Ascending aorta (tissue), 2 donors: ENCODE measurements at regions not wholly inside any gene's neighbourhood (a gene's known extent, or its start where the extent isn't known, plus 50 kb on each side); places are given as distances from the start of the nearest gene placed in this dataset.

ENCODE experiments used
- DNase-seq, 2 donors: peaks; one replicate each; pipeline ENCODE4 v3.0.0-alpha.2; 2019; ENCODE audit warnings: low spot score in 2 of 2
- H3K27ac ChIP-seq, 2 donors: fragments of 200-600 bp; sonication (generic); one replicate each; pipeline ENCODE4 v1.5.1; 2016 to 2017; ENCODE audit warnings: mild to moderate bottlenecking in 1 of 2
- H3K27me3 ChIP-seq: fragments of 200-600 bp; sonication (generic); one replicate; pipeline ENCODE4 v1.5.1; 2017
- H3K36me3 ChIP-seq, 2 donors: fragments of 200-600 bp; sonication (generic); one replicate each; pipeline ENCODE4 v1.5.1; 2016
- H3K4me1 ChIP-seq, 2 donors: fragments of 200-600 bp; sonication (generic); one replicate each; pipeline ENCODE4 v1.5.1; 2016 to 2017; ENCODE audit warnings: mild to moderate bottlenecking in 1 of 2
- H3K4me3 ChIP-seq, 2 donors: fragments of 200-600 bp; sonication (generic); one replicate each; pipeline ENCODE4 v1.5.1; 2016 to 2017; ENCODE audit warnings: mild to moderate bottlenecking in 1 of 2
- H3K9me3 ChIP-seq, 2 donors: fragments of 200-600 bp; sonication (generic); one replicate each; pipeline ENCODE4 v1.5.1; 2016
- CTCF ChIP-seq, 3 experiments: fragments of 200-600 bp in 2 of 3; fragments of 450-650 bp in 1 of 3; sonication (generic) in 2 of 3; IDR thresholded peaks; one replicate each; pipeline ENCODE4 v1.5.1; 2016 to 2019; ENCODE audit warnings: antibody characterized with exemption in 3 of 3, mild to moderate bottlenecking in 1 of 3, moderate library complexity in 1 of 3
- intact Hi-C: fragments of 100-400 bp; cut with DNase I; formaldehyde crosslinking; loops from one replicate; pipeline ENCODE4 v1.15.1; 2023

- DNase-seq = no peak
- Histone ChIP-seq H3K36me3 (no peaks in the 10 kb centered on the region), H3K27me3 (peaks cover 17% of the 10 kb centered on the region), H3K9me3 (no peaks in the 10 kb centered on the region), H3K4me1 (peaks cover 3 to 4% of the 10 kb centered on the region in 2 donors), H3K4me3 (peak overlapping the region; percentile 71 to 77), H3K27ac (no peak overlapping the region)
- TF ChIP-seq CTCF (IDR thresholded peaks at IDR 0.05) = no peak
- intact Hi-C loops = loop anchor here (5.0 kb wide), 1 partner anchor 96 kb away; the partner anchor contains the start of gene PRDM1
Observed at GRCh38 chr6:105991561-105992314, 94.4 kb upstream of the PRDM1 start.

GRCh38 chr6:105990151-105990550 is 96.0 kb upstream of the PRDM1 start:
- no peaks in the 10 kb centered on the region for H3K36me3 ChIP-seq
- TF ChIP-seq CTCF (IDR thresholded peaks at IDR 0.05) = no peak

GRCh38 chr6:105988812-105989577 is 97.1 kb upstream of the PRDM1 start:
- intact Hi-C loops = no loop called here
- no peak for DNase-seq

More at GRCh38 chr6:105990151-105990550, 96.0 kb upstream of the PRDM1 start:
- Histone ChIP-seq H3K4me1 (peaks cover 3 to 4% of the 10 kb centered on the region in 2 donors), H3K4me3 (no peak overlapping the region), H3K27ac (no peak overlapping the region), H3K9me3 (no peaks in the 10 kb centered on the region), H3K27me3 (peaks cover 17% of the 10 kb centered on the region)
- DNase-seq = no peak
- intact Hi-C loops = loop anchor here (5.0 kb wide), 1 partner anchor 97 kb away; the partner anchor contains the start of gene PRDM1

GRCh38 chr6:105988321-105988720 is 97.8 kb upstream of the PRDM1 start:
- no peak overlapping the region for H3K27ac ChIP-seq
- H3K4me1 ChIP-seq = peaks cover 3 to 4% of the 10 kb centered on the region in 2 donors
- no peak overlapping the region for H3K4me3 ChIP-seq
- no peak for DNase-seq
- H3K9me3 ChIP-seq = no peaks in the 10 kb centered on the region
- peaks cover 11% of the 10 kb centered on the region for H3K27me3 ChIP-seq
- intact Hi-C loops = no loop called here
- H3K36me3 ChIP-seq = no peaks in the 10 kb centered on the region
- no peak for TF ChIP-seq CTCF (IDR thresholded peaks at IDR 0.05)

More at GRCh38 chr6:105988812-105989577, 97.1 kb upstream of the PRDM1 start:
- no peak overlapping the region for H3K27ac ChIP-seq
- H3K27me3 ChIP-seq = peaks cover 15% of the 10 kb centered on the region
- no peaks in the 10 kb centered on the region for H3K36me3 ChIP-seq
- H3K4me3 ChIP-seq = no peak overlapping the region
- H3K4me1 ChIP-seq = peaks cover 3 to 4% of the 10 kb centered on the region in 2 donors
- no peaks in the 10 kb centered on the region for H3K9me3 ChIP-seq
- no peak for TF ChIP-seq CTCF (IDR thresholded peaks at IDR 0.05)

GRCh38 chr6:105987516-105987915 is 98.6 kb upstream of the PRDM1 start:
- Histone ChIP-seq H3K36me3 (no peaks in the 10 kb centered on the region), H3K4me3 (no peak overlapping the region), H3K27me3 (peaks cover 6% of the 10 kb centered on the region), H3K9me3 (no peaks in the 10 kb centered on the region), H3K27ac (no peak overlapping the region), H3K4me1 (peaks cover 0 to under 1% of the 10 kb centered on the region in 2 donors)
- no peak for DNase-seq
- intact Hi-C loops = no loop called here
- TF ChIP-seq CTCF (IDR thresholded peaks at IDR 0.05) = no peak
